Panc1 (cell line): ENCODE measurements at regions not wholly inside any gene's neighbourhood (a gene's known extent, or its start where the extent isn't known, plus 50 kb on each side); places are given as distances from the start of the nearest gene placed in this dataset.

Source experiments
- CTCF ChIP-seq: fragments of 450-650 bp; IDR thresholded peaks from 2 replicates; pipeline ENCODE4 v1.5.1; 2017; ENCODE audit warnings: mild to moderate bottlenecking
- POLR2AphosphoS5 ChIP-seq: IDR thresholded peaks from 2 replicates; pipeline ENCODE4 v1.6.1; 2012; ENCODE audit warnings: mild to moderate bottlenecking, low read depth, low read length, moderate library complexity
- SIN3A ChIP-seq: IDR thresholded peaks from 2 replicates; pipeline ENCODE4 v1.6.1; 2012; ENCODE audit warnings: low read depth, mild to moderate bottlenecking, low read length, moderate library complexity, borderline replicate concordance; ENCODE audit not compliant: insufficient read depth
- TCF7L2 ChIP-seq: IDR thresholded peaks from 2 replicates; pipeline ENCODE4 v1.6.1; 2011; ENCODE audit warnings: mild to moderate bottlenecking, low read depth, low read length, inconsistent platforms

- TF ChIP-seq CTCF (no peak), SIN3A (no peak), POLR2AphosphoS5 (no peak), TCF7L2 (no peak)
These were observed 341.8 kb downstream of the ANKRD30A start for GRCh38 chr10:37467246-37467645.
